ENCODE measurements at regions not wholly inside any gene's neighbourhood (a gene's known extent, or its start where the extent isn't known, plus 50 kb on each side); places are given as distances from the start of the nearest gene placed in this dataset.

DNA sequence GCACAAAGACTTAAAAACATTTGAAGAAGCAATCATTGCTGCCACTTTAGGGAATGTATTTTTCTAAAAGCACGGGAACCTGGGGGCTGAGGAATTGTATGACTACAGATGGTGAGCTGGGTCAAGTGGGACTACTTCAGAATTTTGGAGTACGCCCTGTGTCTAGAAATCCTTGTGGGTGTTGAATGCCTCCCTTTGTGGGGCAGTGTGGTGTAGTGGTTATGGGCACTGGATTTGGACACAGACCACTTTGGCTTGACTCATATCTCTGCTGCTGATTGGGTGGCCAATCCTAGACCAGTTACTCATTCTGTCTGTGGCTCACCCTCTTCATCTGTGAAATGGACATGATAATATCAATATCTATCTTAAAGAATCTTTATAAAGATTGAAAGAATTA, 155.0 kb upstream of the RPS6KA3 start:
- Histone ChIP-seq H3K27ac (no peak overlapping the region), H3K9me3 (replicated peaks in 1 of 11) (no peaks in the 10 kb centered on the region), H3K27me3 (0 out of 22 replicates have a peak, but pooled peaks cover 0 to 5% (median 0%) of the 10 kb centered on the region in 11 experiments), H3K4me1 (peaks cover 14 to 20% (median 18%) of the 10 kb centered on the region in 10 experiments), H3K36me3 (no peaks in the 10 kb centered on the region), H4K20me1 (peaks cover 0 to 5% (median 0%) of the 10 kb centered on the region in 11 experiments; a peak in 1 of 22 replicates), H3K9ac (no peak overlapping the region), H3K4me3 (no peak overlapping the region), H3K4me2 (no peak overlapping the region)
- TF ChIP-seq Cebpa-rat (IDR thresholded peaks at IDR 0.05): no peak

- no peak overlapping the region for H3K4me3 ChIP-seq
- peaks cover 14 to 20% (median 18%) of the 10 kb centered on the region in 10 experiments for H3K4me1 ChIP-seq
- H3K9me3 ChIP-seq (replicated peaks in 1 of 11): no peaks in the 10 kb centered on the region
- H3K27me3 ChIP-seq: 0 out of 22 replicates have a peak, but pooled peaks cover 0 to 5% (median 0%) of the 10 kb centered on the region in 11 experiments
- H4K20me1 ChIP-seq: peaks cover 0 to 5% (median 0%) of the 10 kb centered on the region in 11 experiments; a peak in 1 of 22 replicates
- H3K9ac ChIP-seq: no peak overlapping the region
- H3K36me3 ChIP-seq: no peaks in the 10 kb centered on the region
- no peak for TF ChIP-seq Cebpa-rat (IDR thresholded peaks at IDR 0.05)
- H3K4me2 ChIP-seq: no peak overlapping the region
- H3K27ac ChIP-seq: no peak overlapping the region
Measured at GRCh38 chrX:20421275-20421674, 154.6 kb upstream of the RPS6KA3 start.

DNA sequence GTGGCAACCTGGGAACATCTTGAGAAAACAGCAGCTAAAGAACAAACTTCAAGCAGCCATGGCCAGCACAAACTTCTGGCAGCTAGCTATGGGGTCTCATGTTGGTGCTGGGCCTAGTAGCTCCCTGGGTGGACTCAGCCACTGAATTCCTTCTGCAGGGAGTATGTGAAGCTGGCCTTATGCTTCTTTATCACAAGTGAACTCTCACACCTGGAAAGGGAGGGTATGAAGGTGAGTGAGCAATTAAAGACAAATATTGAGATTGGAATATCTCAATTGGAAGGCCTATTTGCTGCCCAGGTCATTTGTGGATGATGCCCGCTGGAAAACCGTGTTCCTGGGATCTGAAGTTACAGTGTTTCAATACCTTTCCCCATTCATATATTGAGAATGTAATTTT, 153.3 kb upstream of the RPS6KA3 start:
- no peak overlapping the region for H3K4me2 ChIP-seq
- no peak overlapping the region for H3K27ac ChIP-seq
- peaks cover 15 to 22% (median 18%) of the 10 kb centered on the region in 10 experiments for H3K4me1 ChIP-seq
- no peak for TF ChIP-seq Cebpa-rat (IDR thresholded peaks at IDR 0.05)
- peaks cover 0 to 5% (median 0%) of the 10 kb centered on the region in 11 experiments; a peak in 1 of 22 replicates for H4K20me1 ChIP-seq
- H3K9ac ChIP-seq: no peak overlapping the region
- no peaks in the 10 kb centered on the region for H3K36me3 ChIP-seq
- no peak overlapping the region for H3K4me3 ChIP-seq
- peaks cover 0 to 10% (median 0%) of the 10 kb centered on the region in 11 experiments; a peak in 3 of 22 replicates for H3K9me3 ChIP-seq (replicated peaks in 1 of 11)
- 0 out of 22 replicates have a peak, but pooled peaks cover 0 to 5% (median 0%) of the 10 kb centered on the region in 11 experiments for H3K27me3 ChIP-seq

DNA sequence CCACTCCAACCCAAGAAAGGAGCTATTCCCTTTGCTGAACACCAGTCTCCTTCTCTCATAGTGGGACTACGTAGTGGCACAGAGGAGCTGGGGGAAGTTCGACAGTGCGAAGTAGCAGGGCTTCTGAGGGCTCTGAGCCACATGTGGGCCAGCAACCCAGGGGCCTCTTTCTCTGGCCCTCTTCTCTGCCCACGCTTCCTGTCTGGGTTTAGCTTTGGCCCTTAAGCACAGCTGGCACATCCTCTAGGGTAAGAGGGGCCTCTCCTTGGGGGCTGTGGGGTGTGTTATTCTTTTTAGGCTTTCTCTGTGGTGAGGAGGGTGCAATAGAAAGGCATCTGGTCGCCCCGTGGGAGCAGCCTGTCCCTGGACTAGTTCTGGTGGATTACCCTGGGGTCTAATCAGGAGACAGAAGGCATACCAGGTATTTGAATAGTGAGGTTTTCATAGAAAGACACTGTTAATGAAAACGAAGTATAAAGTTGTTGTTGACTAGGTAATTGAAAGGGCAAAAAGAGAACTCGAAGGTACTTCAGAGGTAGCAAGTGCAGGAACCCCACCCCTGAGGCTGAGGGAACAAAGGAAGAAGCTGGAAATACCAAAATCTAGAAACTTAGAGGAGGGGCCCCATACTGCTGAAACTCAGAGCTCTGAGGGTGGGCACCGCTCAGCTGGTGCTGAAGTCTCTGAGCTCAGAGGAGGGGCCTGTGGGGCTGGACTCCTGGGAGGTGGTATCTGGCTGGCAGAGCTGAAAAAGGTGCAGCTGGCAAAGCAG, 151.9 kb upstream of the RPS6KA3 start:
- peaks cover 0 to 11% (median 0%) of the 10 kb centered on the region in 11 experiments; a peak in 3 of 22 replicates for H3K9me3 ChIP-seq (replicated peaks in 1 of 11)
- peak overlapping the region in 6 of 11 experiments; percentile 9 to 29 (median 21); a peak in 4 of 22 replicates for H3K9ac ChIP-seq
- peak overlapping the region; percentile 62 to 84 (median 77) for H3K4me2 ChIP-seq
- TF ChIP-seq Cebpa-rat (IDR thresholded peaks at IDR 0.05): peak in 1 of 11 experiments; percentile 44; a peak in 1 of 22 replicates
- 0 out of 22 replicates have a peak, but pooled peaks cover 0 to 5% (median 0%) of the 10 kb centered on the region in 11 experiments for H3K27me3 ChIP-seq
- peaks cover 0 to 5% (median 0%) of the 10 kb centered on the region in 11 experiments; a peak in 1 of 22 replicates for H4K20me1 ChIP-seq
- H3K36me3 ChIP-seq: no peaks in the 10 kb centered on the region
- H3K27ac ChIP-seq: peak overlapping the region in 5 of 11 experiments; percentile 10 to 60 (median 57); a peak in 8 of 22 replicates
- peaks cover 15 to 37% (median 30%) of the 10 kb centered on the region in 10 experiments for H3K4me1 ChIP-seq
- no peak overlapping the region for H3K4me3 ChIP-seq

- Histone ChIP-seq H3K9me3 (replicated peaks in 1 of 11) (peaks cover 0 to 11% (median 0%) of the 10 kb centered on the region in 11 experiments; a peak in 3 of 22 replicates), H3K9ac (no peak overlapping the region), H3K4me1 (peaks cover 22 to 48% (median 40%) of the 10 kb centered on the region in 10 experiments), H3K4me3 (no peak overlapping the region), H3K4me2 (peak overlapping the region in 3 of 11 experiments; percentile 47 to 66 (median 63); a peak in 4 of 22 replicates), H4K20me1 (peaks cover 0 to 5% (median 0%) of the 10 kb centered on the region in 11 experiments; a peak in 1 of 22 replicates), H3K36me3 (no peaks in the 10 kb centered on the region), H3K27me3 (0 out of 22 replicates have a peak, but pooled peaks cover 0 to 5% (median 0%) of the 10 kb centered on the region in 11 experiments), H3K27ac (no peak overlapping the region)
- TF ChIP-seq Cebpa-rat (IDR thresholded peaks at IDR 0.05): no peak
Measured at GRCh38 chrX:20414762-20415445, 148.2 kb upstream of the RPS6KA3 start.

- no peak overlapping the region for H3K9ac ChIP-seq
- H3K27me3 ChIP-seq: 0 out of 22 replicates have a peak, but pooled peaks cover 0 to 3% (median 0%) of the 10 kb centered on the region in 11 experiments
- H3K9me3 ChIP-seq (replicated peaks in 1 of 11): peaks cover 0 to 11% (median 0%) of the 10 kb centered on the region in 11 experiments; a peak in 3 of 22 replicates
- no peak overlapping the region for H3K27ac ChIP-seq
- peaks cover 22 to 44% (median 37%) of the 10 kb centered on the region in 10 experiments for H3K4me1 ChIP-seq
- no peak overlapping the region for H3K4me3 ChIP-seq
- H3K4me2 ChIP-seq: peak overlapping the region in 10 of 11 experiments; percentile 28 to 72 (median 56); a peak in 16 of 22 replicates
- H3K36me3 ChIP-seq: no peaks in the 10 kb centered on the region
- peaks cover 0 to 1% (median 0%) of the 10 kb centered on the region in 11 experiments; a peak in 1 of 22 replicates for H4K20me1 ChIP-seq
- no peak for TF ChIP-seq Cebpa-rat (IDR thresholded peaks at IDR 0.05)
Measured at GRCh38 chrX:20414066-20414465, 147.4 kb upstream of the RPS6KA3 start.

GRCh38 chrX:20412871-20413486, 146.3 kb upstream of the RPS6KA3 start:
- Histone ChIP-seq H3K4me2 (peak overlapping the region; percentile 34 to 72 (median 63)), H3K4me3 (no peak overlapping the region), H4K20me1 (no peaks in the 10 kb centered on the region)

DNA sequence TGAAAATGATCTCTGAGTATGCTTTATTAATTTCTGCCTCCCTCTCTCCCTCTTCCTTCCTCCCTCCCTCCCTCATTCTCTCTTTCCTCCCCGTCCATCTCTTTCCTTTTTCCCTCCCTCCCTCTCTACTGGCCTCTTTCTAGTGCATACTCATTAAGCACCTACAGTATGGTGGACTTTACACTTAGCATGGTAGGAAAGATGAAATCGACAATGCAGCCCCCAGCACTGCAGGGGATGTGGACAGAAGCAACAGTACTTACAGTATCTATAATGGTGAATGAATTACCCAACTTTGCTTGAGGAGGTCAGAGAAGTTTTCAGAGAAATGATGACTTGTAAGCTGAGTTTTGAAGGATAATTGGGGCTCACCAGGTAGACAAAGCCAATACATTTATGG, 143.8 kb upstream of the RPS6KA3 start:
- H3K27me3 ChIP-seq: no peaks in the 10 kb centered on the region
- H3K9me3 ChIP-seq (replicated peaks in 1 of 11): peaks cover 0 to 5% (median 0%) of the 10 kb centered on the region in 11 experiments; a peak in 1 of 22 replicates
- no peak overlapping the region for H3K4me2 ChIP-seq

More at GRCh38 chrX:20412871-20413486, 146.3 kb upstream of the RPS6KA3 start:
- peaks cover 0 to 11% (median 0%) of the 10 kb centered on the region in 11 experiments; a peak in 3 of 22 replicates for H3K9me3 ChIP-seq (replicated peaks in 1 of 11)
- H3K27ac ChIP-seq: peak overlapping the region in 6 of 11 experiments; percentile 4 to 46 (median 26); a peak in 9 of 22 replicates
- no peaks in the 10 kb centered on the region for H3K27me3 ChIP-seq
- H3K36me3 ChIP-seq: no peaks in the 10 kb centered on the region
- peaks cover 11 to 33% (median 26%) of the 10 kb centered on the region in 10 experiments for H3K4me1 ChIP-seq
- no peak for TF ChIP-seq Cebpa-rat (IDR thresholded peaks at IDR 0.05)
- H3K9ac ChIP-seq: no peak overlapping the region

More for the DNA sequence above, 143.8 kb upstream of the RPS6KA3 start:
- Histone ChIP-seq H3K4me3 (no peak overlapping the region), H3K4me1 (peaks cover 7 to 28% (median 22%) of the 10 kb centered on the region in 10 experiments), H4K20me1 (no peaks in the 10 kb centered on the region), H3K36me3 (no peaks in the 10 kb centered on the region), H3K9ac (no peak overlapping the region), H3K27ac (no peak overlapping the region)
- no peak for TF ChIP-seq Cebpa-rat (IDR thresholded peaks at IDR 0.05)
